H9 (cell line): ENCODE measurements at regions not wholly inside any gene's neighbourhood (a gene's known extent, or its start where the extent isn't known, plus 50 kb on each side); places are given as distances from the start of the nearest gene placed in this dataset.

ENCODE experiments used
- DNase-seq: peaks from one replicate; pipeline ENCODE4 v3.0.0-alpha.2; 2017
- H2AFZ ChIP-seq: one replicate; pipeline ENCODE4 v1.6.1; 2013; ENCODE audit warnings: mild to moderate bottlenecking, low read length, control low read depth, moderate library complexity
- H2AK5ac ChIP-seq: 2 replicates; pipeline ENCODE4 v1.6.1; 2013; ENCODE audit warnings: low read length, control low read depth, mixed read lengths; ENCODE audit not compliant: insufficient read length
- H2BK120ac ChIP-seq: one replicate; pipeline ENCODE4 v1.6.1; 2013; ENCODE audit warnings: low read depth, mild to moderate bottlenecking, low read length, control low read depth, inconsistent platforms; ENCODE audit not compliant: poor library complexity, severe bottlenecking
- H2BK12ac ChIP-seq: 2 replicates; pipeline ENCODE4 v1.6.1; 2013; ENCODE audit warnings: low read length, control low read depth, mixed read lengths, low read depth; ENCODE audit not compliant: insufficient read length
- H2BK15ac ChIP-seq: 2 replicates; pipeline ENCODE4 v1.6.1; 2013; ENCODE audit warnings: low read depth, low read length, control low read depth
- H2BK20ac ChIP-seq: one replicate; pipeline ENCODE4 v1.6.1; 2013; ENCODE audit warnings: low read depth, mild to moderate bottlenecking, low read length, control low read depth, inconsistent platforms; ENCODE audit not compliant: poor library complexity, severe bottlenecking
- H2BK5ac ChIP-seq: 2 replicates; pipeline ENCODE4 v1.6.1; 2013; ENCODE audit warnings: low read length, control low read depth, mixed read lengths; ENCODE audit not compliant: insufficient read length
- H3K14ac ChIP-seq: 2 replicates; pipeline ENCODE4 v1.6.1; 2013; ENCODE audit warnings: low read length, control low read depth; ENCODE audit not compliant: insufficient read depth
- H3K18ac ChIP-seq: 2 replicates; pipeline ENCODE4 v1.6.1; 2013; ENCODE audit warnings: low read depth, mild to moderate bottlenecking, mixed read lengths, low read length, control low read depth; ENCODE audit not compliant: insufficient read length
- H3K23ac ChIP-seq: 2 replicates; pipeline ENCODE4 v1.6.1; 2013; ENCODE audit warnings: low read length, control low read depth, mixed read lengths, low read depth; ENCODE audit not compliant: insufficient read length
- H3K23me2 ChIP-seq: 2 replicates; pipeline ENCODE4 v1.6.1; 2013; ENCODE audit warnings: low read depth, mild to moderate bottlenecking, mixed read lengths, low read length, control low read depth; ENCODE audit not compliant: insufficient read length, poor library complexity, severe bottlenecking
- H3K27ac ChIP-seq: 2 replicates; pipeline ENCODE4 v1.5.1; 2013; ENCODE audit warnings: low read length, control low read depth, mixed read lengths, low read depth; ENCODE audit not compliant: insufficient read length
- H3K27me3 ChIP-seq: 2 replicates; pipeline ENCODE4 v1.6.1; 2013; ENCODE audit warnings: low read length, control low read depth, inconsistent platforms; ENCODE audit not compliant: insufficient read depth
- H3K4ac ChIP-seq: 2 replicates; pipeline ENCODE4 v1.6.1; 2013; ENCODE audit warnings: low read depth, mild to moderate bottlenecking, control low read depth, inconsistent platforms, low read length, moderate library complexity
- H3K4me1 ChIP-seq: 2 replicates; pipeline ENCODE4 v1.6.1; 2013; ENCODE audit warnings: low read length, control low read depth, inconsistent platforms; ENCODE audit not compliant: insufficient read depth
- H3K4me2 ChIP-seq: 2 replicates; pipeline ENCODE4 v1.6.1; 2013; ENCODE audit warnings: low read length, control low read depth, mixed read lengths; ENCODE audit not compliant: insufficient read length, insufficient read depth
- H3K56ac ChIP-seq: 2 replicates; pipeline ENCODE4 v1.6.1; 2013; ENCODE audit warnings: low read depth, mild to moderate bottlenecking, mixed read lengths, low read length, control low read depth; ENCODE audit not compliant: insufficient read length
- H3K79me1 ChIP-seq: 2 replicates; pipeline ENCODE4 v1.6.1; 2013; ENCODE audit warnings: low read depth, mild to moderate bottlenecking, moderate library complexity, low read length, control low read depth, inconsistent platforms; ENCODE audit not compliant: insufficient read depth, poor library complexity, severe bottlenecking
- H3K79me2 ChIP-seq: 2 replicates; pipeline ENCODE4 v1.6.1; 2013; ENCODE audit warnings: low read length, control low read depth, inconsistent platforms; ENCODE audit not compliant: insufficient read depth
- H3K9ac ChIP-seq: 2 replicates; pipeline ENCODE4 v1.6.1; 2013; ENCODE audit warnings: low read length, control low read depth, mixed read lengths; ENCODE audit not compliant: insufficient read length; ENCODE audit errors: extremely low read depth
- H3K9me3 ChIP-seq: one replicate; pipeline ENCODE4 v1.6.1; 2013; ENCODE audit warnings: low read depth, low read length, inconsistent platforms; ENCODE audit not compliant: control insufficient read depth
- H3T11ph ChIP-seq: one replicate; pipeline ENCODE4 v1.6.1; 2013; ENCODE audit warnings: mild to moderate bottlenecking, low read length, control low read depth, inconsistent platforms
- H4K20me1 ChIP-seq: one replicate; pipeline ENCODE4 v1.6.1; 2013; ENCODE audit not compliant: control insufficient read depth, insufficient read length, insufficient read depth
- H4K5ac ChIP-seq: 2 replicates; pipeline ENCODE4 v1.6.1; 2013; ENCODE audit warnings: low read depth, mild to moderate bottlenecking, mixed read lengths, low read length, control low read depth; ENCODE audit not compliant: insufficient read length
- H4K8ac ChIP-seq: replicated peaks from 2 replicates; pipeline ENCODE4 v1.6.1; 2013; ENCODE audit warnings: low read length, control low read depth, mixed read lengths, low read depth; ENCODE audit not compliant: insufficient read length
- H4K91ac ChIP-seq: 2 replicates; pipeline ENCODE4 v1.6.1; 2013; ENCODE audit warnings: low read depth, mild to moderate bottlenecking, moderate library complexity, mixed read lengths, low read length, control low read depth; ENCODE audit not compliant: insufficient read length
- H3K27ac Mint-ChIP-seq, 3 experiments: 2 replicates in 2 of 3; 3 replicates in 1 of 3; pipeline ENCODE4 v1.8.0; 2020 to 2021; ENCODE audit warnings: mixed read lengths in 3 of 3, mild to moderate bottlenecking in 1 of 3, moderate library complexity in 1 of 3
- H3K27me3 Mint-ChIP-seq: 2 replicates; pipeline ENCODE4 v1.8.0; 2021; ENCODE audit warnings: low read depth, mild to moderate bottlenecking, moderate library complexity, mixed read lengths
- H3K36me3 Mint-ChIP-seq, 3 experiments: 2 replicates in 2 of 3; 3 replicates in 1 of 3; pipeline ENCODE4 v1.8.0; 2020 to 2021; ENCODE audit warnings: low read depth in 3 of 3, mixed read lengths in 3 of 3; ENCODE audit not compliant: insufficient read depth in 1 of 3
- H3K4me1 Mint-ChIP-seq, 2 experiments: 2 replicates each; pipeline ENCODE4 v1.8.0; 2020; ENCODE audit warnings: mixed read lengths in 2 of 2
- H3K4me3 Mint-ChIP-seq, 2 experiments: 2 replicates in 1 of 2; 3 replicates in 1 of 2; pipeline ENCODE4 v1.8.0; 2020 to 2021; ENCODE audit warnings: mild to moderate bottlenecking in 2 of 2, mixed read lengths in 2 of 2, moderate library complexity in 1 of 2
- H3K9me3 Mint-ChIP-seq, 2 experiments: 2 replicates in 1 of 2; 3 replicates in 1 of 2; pipeline ENCODE4 v1.8.0; 2020; ENCODE audit warnings: mild to moderate bottlenecking in 2 of 2, mixed read lengths in 2 of 2, moderate library complexity in 1 of 2
- WGBS: extraction: QIAGEN DNeasy Blood & Tissue Kit; methylation state at CpG from one replicate; pipeline ENCODE4 v1.1.7; 2013; ENCODE audit warnings: missing lambda C conversion rate, low lambda C conversion rate, mixed read lengths; ENCODE audit not compliant: insufficient read length; ENCODE audit errors: extremely low coverage; 5-methylcytosine and 5-hydroxymethylcytosine counted together
- TF ChIP-seq, protein P1 (sequence below): fragments of 200-600 bp; sonication (generic); conservative IDR thresholded peaks from 3 replicates; pipeline ENCODE4 v1.8.0; 2021; ENCODE audit warnings: antibody characterized with exemption, mild to moderate bottlenecking

DNA sequence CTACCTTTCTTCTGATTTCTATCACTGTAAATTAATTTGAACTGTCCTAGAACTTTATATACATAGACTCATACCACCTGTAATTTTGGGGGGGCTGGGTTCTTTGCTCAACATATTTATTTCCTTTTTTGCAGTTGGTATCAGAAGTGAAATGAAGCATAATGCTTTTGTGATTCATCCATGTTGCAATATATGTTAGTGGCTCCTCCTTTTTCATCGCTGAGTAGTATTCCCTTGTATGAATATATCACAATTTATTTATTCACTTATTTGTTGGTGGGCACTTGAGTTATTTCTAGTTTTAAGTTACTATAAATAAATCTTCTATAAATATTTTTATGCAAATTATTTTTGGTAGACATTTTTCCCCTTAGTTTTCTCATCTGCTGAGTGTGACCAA lies 336.4 kb downstream of the HS3ST3B1 start:
- Histone ChIP-seq H2AK5ac (no peak overlapping the region), H3K27ac (no peak overlapping the region), H2BK15ac (no peak overlapping the region), H3K23ac (no peak overlapping the region), H2BK20ac (no peak overlapping the region), H2AFZ (no peak overlapping the region), H2BK5ac (no peak overlapping the region), H2BK12ac (no peak overlapping the region), H3K27me3 (no peaks in the 10 kb centered on the region), H3K56ac (no peak overlapping the region), H2BK120ac (no peak overlapping the region), H3K14ac (no peak overlapping the region), H3K4me2 (no peak overlapping the region), H3K79me2 (no peaks in the 10 kb centered on the region), H3K4ac (no peak overlapping the region), H3K79me1 (no peaks in the 10 kb centered on the region), H4K91ac (no peak overlapping the region), H3T11ph (no peak overlapping the region), H3K9ac (no peak overlapping the region), H3K18ac (no peak overlapping the region), H4K8ac (no peak overlapping the region), H4K20me1 (no peaks in the 10 kb centered on the region), H3K4me1 (no peaks in the 10 kb centered on the region), H4K5ac (no peak overlapping the region), H3K9me3 (no peaks in the 10 kb centered on the region), H3K23me2 (no peaks in the 10 kb centered on the region)
- no peak for DNase-seq
- H3K4me3 Mint-ChIP-seq: no peak overlapping the region
- H3K4me1 Mint-ChIP-seq: no peaks in the 10 kb centered on the region
- no CpG with 5 or more reads among the region's 1 CpG for WGBS
- no peak overlapping the region for H3K27ac Mint-ChIP-seq
- H3K36me3 Mint-ChIP-seq: no peaks in the 10 kb centered on the region
- no peaks in the 10 kb centered on the region for H3K9me3 Mint-ChIP-seq
- TF ChIP-seq, protein P1, sequence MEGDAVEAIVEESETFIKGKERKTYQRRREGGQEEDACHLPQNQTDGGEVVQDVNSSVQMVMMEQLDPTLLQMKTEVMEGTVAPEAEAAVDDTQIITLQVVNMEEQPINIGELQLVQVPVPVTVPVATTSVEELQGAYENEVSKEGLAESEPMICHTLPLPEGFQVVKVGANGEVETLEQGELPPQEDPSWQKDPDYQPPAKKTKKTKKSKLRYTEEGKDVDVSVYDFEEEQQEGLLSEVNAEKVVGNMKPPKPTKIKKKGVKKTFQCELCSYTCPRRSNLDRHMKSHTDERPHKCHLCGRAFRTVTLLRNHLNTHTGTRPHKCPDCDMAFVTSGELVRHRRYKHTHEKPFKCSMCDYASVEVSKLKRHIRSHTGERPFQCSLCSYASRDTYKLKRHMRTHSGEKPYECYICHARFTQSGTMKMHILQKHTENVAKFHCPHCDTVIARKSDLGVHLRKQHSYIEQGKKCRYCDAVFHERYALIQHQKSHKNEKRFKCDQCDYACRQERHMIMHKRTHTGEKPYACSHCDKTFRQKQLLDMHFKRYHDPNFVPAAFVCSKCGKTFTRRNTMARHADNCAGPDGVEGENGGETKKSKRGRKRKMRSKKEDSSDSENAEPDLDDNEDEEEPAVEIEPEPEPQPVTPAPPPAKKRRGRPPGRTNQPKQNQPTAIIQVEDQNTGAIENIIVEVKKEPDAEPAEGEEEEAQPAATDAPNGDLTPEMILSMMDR: no peak
- no peaks in the 10 kb centered on the region for H3K27me3 Mint-ChIP-seq
